ENCODE measurements at regions not wholly inside any gene's neighbourhood (a gene's known extent, or its start where the extent isn't known, plus 50 kb on each side); places are given as distances from the start of the nearest gene placed in this dataset.

DNA sequence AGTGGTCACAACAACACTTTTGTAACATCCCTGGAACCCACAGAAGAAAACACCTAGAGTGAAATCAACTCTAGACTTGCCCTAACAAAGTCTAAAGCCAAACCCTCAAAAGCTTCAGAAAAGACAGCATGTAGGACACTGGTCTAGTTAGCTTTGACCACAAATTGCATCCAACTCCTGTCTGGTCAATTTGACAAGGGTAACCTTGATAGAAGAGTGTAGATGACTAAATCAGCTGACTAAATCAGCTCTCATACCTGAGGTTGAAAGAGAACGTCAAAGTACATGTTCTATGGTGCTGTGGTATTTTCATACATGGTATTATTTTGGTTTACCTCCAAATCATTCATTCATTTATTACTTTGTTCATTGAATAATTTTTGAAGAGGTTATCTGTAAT is 272.8 kb downstream of the KLF5 start:
- 90% methylated on average over 1 of the region's 1 CpG for WGBS
- no peak for DNase-seq
- H3K4me1 ChIP-seq (ENCODE audit: control insufficient read depth, insufficient read depth, low read length) = no peaks in the 10 kb centered on the region
- H3K27me3 ChIP-seq (ENCODE audit: control insufficient read depth, insufficient read depth) = no peaks in the 10 kb centered on the region
- no peak for ATAC-seq
- intact Hi-C loops (cut with DNase I) = no loop called here
- H3K27ac ChIP-seq (ENCODE audit: low read length) = no peak overlapping the region
- no peak overlapping the region for H3K4me3 ChIP-seq (ENCODE audit: low read length)
- no peaks in the 10 kb centered on the region for H3K9me3 ChIP-seq (ENCODE audit: control insufficient read depth, low read length)

DNA sequence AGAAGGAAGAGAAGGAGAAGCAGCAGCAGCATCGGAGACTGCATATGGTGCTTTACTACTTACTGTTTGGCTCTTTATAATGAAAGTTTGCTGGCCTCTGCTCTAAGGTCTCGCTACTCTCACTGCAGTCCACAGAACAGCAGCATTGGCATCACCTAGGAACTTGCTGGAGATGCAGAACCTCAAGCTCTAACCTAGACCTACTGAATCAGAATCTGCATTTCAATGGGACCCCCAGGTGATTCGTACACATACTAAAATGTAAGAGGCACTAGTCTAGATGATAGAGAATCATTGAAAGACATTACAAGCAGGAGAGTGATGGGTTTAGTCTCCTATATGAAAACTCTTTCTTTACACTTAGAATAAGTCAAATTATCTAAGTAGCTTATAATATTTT is 270.6 kb downstream of the KLF5 start:
- intact Hi-C loops (cut with DNase I) = no loop called here
- ATAC-seq (no peak), DNase-seq (no peak)
- Histone ChIP-seq H3K27ac (ENCODE audit: low read length) (no peak overlapping the region), H3K9me3 (ENCODE audit: control insufficient read depth, low read length) (no peaks in the 10 kb centered on the region), H3K4me3 (ENCODE audit: low read length) (no peak overlapping the region), H3K27me3 (ENCODE audit: control insufficient read depth, insufficient read depth) (no peaks in the 10 kb centered on the region), H3K4me1 (ENCODE audit: control insufficient read depth, insufficient read depth, low read length) (no peaks in the 10 kb centered on the region)
- WGBS = 79% methylated on average over 3 of the region's 3 CpGs

DNA sequence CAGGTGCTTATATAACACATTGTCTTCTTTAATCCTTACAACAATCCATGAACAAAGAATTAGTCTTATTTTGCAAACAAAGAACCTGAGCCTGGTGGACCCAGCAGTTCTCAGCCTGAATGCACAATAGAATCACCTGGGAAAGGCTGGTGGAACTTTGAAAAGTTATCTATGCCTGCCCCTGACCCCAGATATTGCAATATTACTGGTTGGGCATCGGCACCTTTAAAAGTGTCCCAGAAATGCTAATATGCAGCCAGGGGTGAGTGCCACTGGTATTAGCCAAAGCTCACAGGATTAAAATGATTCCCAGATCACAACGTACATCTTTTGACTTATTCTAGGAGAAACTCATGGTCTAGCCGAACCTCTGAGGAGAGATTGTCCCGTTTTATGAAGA is 268.8 kb downstream of the KLF5 start:
- ATAC-seq = no peak
- Histone ChIP-seq H3K4me3 (ENCODE audit: low read length) (no peak overlapping the region), H3K4me1 (ENCODE audit: control insufficient read depth, insufficient read depth, low read length) (no peaks in the 10 kb centered on the region), H3K27me3 (ENCODE audit: control insufficient read depth, insufficient read depth) (no peaks in the 10 kb centered on the region), H3K27ac (ENCODE audit: low read length) (no peak overlapping the region), H3K9me3 (ENCODE audit: control insufficient read depth, low read length) (no peaks in the 10 kb centered on the region)
- intact Hi-C loops (cut with DNase I) = no loop called here
- no peak for DNase-seq
- WGBS = 84% methylated on average over 4 of the region's 4 CpGs

DNA sequence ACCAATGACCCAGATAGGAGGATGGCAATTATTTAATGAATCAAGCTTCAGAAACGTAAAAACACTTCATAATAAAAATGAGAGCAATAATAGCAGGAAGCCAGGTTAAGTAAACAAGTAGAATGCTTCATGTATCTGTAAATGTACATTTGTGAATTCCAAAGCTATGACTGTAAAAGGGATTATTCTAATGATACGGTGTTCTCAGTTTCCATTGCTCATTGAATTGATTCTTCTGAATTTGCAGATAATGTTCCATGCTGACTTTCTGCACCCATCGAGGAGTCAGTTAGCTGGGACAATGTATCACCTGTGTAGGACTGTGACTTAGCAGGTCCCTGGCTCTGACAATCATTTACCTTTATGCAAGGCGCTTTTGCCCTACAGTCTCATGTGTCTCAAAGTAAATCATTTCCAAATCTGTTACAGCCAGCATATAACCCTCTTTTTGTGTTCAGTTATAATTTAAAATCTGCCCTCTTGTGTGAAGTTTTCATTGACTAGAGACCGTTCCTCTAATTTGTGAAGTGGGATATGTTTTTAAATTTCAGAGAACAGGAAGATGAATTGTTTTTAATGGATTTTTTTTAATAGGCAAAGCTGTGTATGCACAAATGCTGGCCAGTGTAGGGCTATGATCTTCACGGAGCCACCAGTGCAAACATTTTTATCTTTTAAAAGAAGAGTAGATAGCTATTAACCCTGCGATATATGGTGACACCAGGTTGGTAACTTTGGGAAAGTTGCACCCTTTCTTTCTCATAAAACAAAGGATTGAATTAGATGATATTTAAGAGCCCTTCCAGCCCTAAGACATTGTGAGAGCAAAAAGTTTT is 267.1 kb downstream of the KLF5 start:
- Histone ChIP-seq H3K4me1 (ENCODE audit: control insufficient read depth, insufficient read depth, low read length) (no peaks in the 10 kb centered on the region), H3K4me3 (ENCODE audit: low read length) (no peak overlapping the region), H3K27ac (ENCODE audit: low read length) (no peak overlapping the region), H3K27me3 (ENCODE audit: control insufficient read depth, insufficient read depth) (no peaks in the 10 kb centered on the region), H3K9me3 (ENCODE audit: control insufficient read depth, low read length) (no peaks in the 10 kb centered on the region)
- intact Hi-C loops (cut with DNase I) = no loop called here
- no peak for ATAC-seq
- no peak for DNase-seq
- 71% methylated on average over 7 of the region's 7 CpGs for WGBS

DNA sequence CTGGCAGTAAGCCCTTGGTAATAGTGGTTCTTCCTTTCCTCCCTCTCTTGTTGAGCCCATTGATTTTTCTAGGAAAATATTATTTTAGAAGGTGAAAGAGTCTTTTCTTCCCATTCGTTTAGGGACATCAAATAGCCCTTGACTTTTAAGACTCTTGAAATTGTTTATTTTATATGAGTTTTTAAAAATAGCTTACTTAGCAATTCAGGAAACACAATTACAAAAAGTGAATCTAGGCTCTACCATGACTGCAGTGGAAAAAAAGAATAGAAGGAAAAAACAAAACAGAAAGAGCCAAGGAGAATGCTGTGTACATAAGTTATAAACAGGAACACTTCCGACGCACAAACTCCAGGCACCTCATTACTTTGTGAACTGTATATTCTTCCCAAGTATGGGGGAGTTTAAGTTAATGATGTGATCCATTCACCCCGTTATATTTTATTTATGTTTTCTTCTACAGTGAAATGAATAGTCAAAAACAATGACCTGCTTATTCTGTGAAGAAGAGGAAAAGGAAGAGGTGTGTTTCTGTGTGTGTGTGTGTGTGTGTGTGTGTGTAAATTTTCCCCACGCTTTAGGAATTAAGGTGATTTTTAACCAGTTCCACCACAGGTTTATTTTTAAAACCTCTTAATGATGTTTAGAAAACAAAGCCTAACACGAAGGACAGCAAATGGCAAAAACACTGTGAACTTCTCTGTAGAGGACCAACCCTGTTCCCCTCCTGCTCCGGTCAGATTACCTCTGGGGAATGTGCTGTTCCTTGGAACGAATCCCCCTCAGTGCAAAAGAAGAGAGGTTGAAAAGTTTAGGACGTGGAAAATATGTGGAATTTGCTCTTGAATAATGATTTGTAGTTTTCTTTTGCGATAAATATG is 266.3 kb downstream of the KLF5 start:
- ATAC-seq (no peak), DNase-seq (no peak)
- intact Hi-C loops (cut with DNase I) = no loop called here
- H3K9me3 ChIP-seq (ENCODE audit: control insufficient read depth, low read length) = no peaks in the 10 kb centered on the region
- H3K4me1 ChIP-seq (ENCODE audit: control insufficient read depth, insufficient read depth, low read length) = no peaks in the 10 kb centered on the region
- no peak overlapping the region for H3K27ac ChIP-seq (ENCODE audit: low read length)
- H3K27me3 ChIP-seq (ENCODE audit: control insufficient read depth, insufficient read depth) = no peaks in the 10 kb centered on the region
- H3K4me3 ChIP-seq (ENCODE audit: low read length) = no peak overlapping the region
- 63% methylated on average over 10 of the region's 10 CpGs for WGBS

DNA sequence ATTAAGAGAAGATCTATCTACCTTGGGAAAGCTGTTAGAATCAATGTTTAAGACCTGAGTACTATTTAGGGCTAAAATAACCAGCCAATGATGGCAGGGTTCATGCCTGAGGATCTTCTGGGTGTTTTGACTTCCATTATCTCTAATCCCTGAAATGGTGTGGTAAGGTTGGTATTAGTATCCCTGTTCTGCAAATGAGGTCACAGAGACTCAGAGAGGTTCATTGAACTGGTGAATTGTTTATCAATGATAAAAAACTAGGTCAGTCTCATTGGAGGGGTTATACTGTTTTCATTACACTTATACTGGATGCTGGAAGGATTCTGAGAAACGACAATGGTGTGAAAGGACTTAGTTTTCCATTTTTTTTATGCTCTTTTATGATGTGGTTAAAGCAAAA is 264.8 kb downstream of the KLF5 start:
- WGBS = 69% methylated on average over 1 of the region's 1 CpG
- H3K4me3 ChIP-seq (ENCODE audit: low read length) = no peak overlapping the region
- ATAC-seq = no peak
- H3K9me3 ChIP-seq (ENCODE audit: control insufficient read depth, low read length) = no peaks in the 10 kb centered on the region
- no peak overlapping the region for H3K27ac ChIP-seq (ENCODE audit: low read length)
- DNase-seq = no peak
- H3K27me3 ChIP-seq (ENCODE audit: control insufficient read depth, insufficient read depth) = no peaks in the 10 kb centered on the region
- intact Hi-C loops (cut with DNase I) = no loop called here
- no peaks in the 10 kb centered on the region for H3K4me1 ChIP-seq (ENCODE audit: control insufficient read depth, insufficient read depth, low read length)

DNA sequence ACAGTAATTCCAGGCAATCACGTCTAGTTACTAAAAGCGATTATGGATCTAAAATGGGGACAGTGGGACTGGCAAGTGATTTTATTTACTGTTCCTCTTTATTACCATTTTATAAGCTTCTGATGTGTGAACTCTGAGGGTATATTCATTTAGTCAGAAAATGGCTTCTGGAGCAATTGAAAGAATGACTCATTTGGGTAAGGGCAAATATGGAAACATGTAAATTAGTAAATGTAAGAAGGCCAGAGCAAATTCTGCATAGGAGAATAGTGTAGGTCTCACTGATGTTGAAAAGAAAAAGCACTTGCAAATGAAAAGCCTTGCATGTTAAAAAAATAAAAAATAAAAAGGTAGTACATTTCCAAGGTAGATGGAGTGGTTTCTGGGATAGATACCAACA is 262.2 kb downstream of the KLF5 start:
- no peak for DNase-seq
- intact Hi-C loops (cut with DNase I) = no loop called here
- 84% methylated on average over 2 of the region's 2 CpGs for WGBS
- no peak for ATAC-seq
- Histone ChIP-seq H3K4me1 (ENCODE audit: control insufficient read depth, insufficient read depth, low read length) (no peaks in the 10 kb centered on the region), H3K4me3 (ENCODE audit: low read length) (no peak overlapping the region), H3K27ac (ENCODE audit: low read length) (no peak overlapping the region), H3K9me3 (ENCODE audit: control insufficient read depth, low read length) (no peaks in the 10 kb centered on the region), H3K27me3 (ENCODE audit: control insufficient read depth, insufficient read depth) (no peaks in the 10 kb centered on the region)

DNA sequence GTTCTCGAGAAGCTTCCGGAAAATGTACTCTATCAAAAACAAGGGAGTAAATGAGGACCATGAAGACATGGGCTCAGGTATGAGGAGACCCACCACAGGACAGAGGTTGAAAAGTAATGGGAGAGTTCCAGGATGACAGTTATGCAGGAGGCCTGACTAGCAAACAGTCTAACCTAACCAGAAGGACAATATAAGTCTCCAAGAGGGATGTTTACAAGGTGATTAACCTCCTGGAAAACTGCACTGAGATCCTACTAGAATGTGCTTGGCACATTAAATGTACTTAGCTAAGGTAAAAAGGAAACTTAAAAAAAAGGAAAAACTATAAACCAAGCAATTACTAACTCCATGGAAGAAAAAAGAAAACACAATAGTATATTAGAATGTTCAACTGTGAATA is 258.3 kb downstream of the KLF5 start:
- Histone ChIP-seq H3K4me3 (ENCODE audit: low read length) (no peak overlapping the region), H3K9me3 (ENCODE audit: control insufficient read depth, low read length) (no peaks in the 10 kb centered on the region), H3K4me1 (ENCODE audit: control insufficient read depth, insufficient read depth, low read length) (no peaks in the 10 kb centered on the region), H3K27ac (ENCODE audit: low read length) (no peak overlapping the region), H3K27me3 (ENCODE audit: control insufficient read depth, insufficient read depth) (no peaks in the 10 kb centered on the region)
- ATAC-seq = no peak
- 95% methylated on average over 2 of the region's 2 CpGs for WGBS
- intact Hi-C loops (cut with DNase I) = no loop called here
- DNase-seq = no peak

DNA sequence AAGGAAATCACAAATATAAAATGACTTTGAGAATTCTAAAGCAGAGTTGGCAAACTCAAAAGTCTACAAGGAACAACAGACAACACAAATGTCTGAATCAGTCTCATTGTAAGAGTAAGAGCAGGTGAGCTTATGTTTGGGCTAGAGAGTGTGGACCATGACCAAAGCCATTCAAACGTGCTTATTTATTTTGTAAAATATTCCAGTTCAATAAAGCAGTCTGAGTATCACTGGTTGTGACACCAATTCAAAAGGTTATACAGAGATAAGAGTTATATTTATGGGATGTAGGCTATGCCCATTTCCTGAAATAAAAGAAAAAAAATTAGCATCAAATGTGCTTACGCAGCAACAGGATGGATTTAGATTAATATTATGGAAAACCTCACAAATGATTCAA is 251.6 kb downstream of the KLF5 start:
- intact Hi-C loops (cut with DNase I) = no loop called here
- ATAC-seq (no peak), DNase-seq (no peak)
- Histone ChIP-seq H3K27ac (ENCODE audit: low read length) (no peak overlapping the region), H3K4me3 (ENCODE audit: low read length) (no peak overlapping the region), H3K27me3 (ENCODE audit: control insufficient read depth, insufficient read depth) (no peaks in the 10 kb centered on the region), H3K4me1 (ENCODE audit: control insufficient read depth, insufficient read depth, low read length) (no peaks in the 10 kb centered on the region), H3K9me3 (ENCODE audit: control insufficient read depth, low read length) (no peaks in the 10 kb centered on the region)
- WGBS = 84% methylated on average over 2 of the region's 2 CpGs

DNA sequence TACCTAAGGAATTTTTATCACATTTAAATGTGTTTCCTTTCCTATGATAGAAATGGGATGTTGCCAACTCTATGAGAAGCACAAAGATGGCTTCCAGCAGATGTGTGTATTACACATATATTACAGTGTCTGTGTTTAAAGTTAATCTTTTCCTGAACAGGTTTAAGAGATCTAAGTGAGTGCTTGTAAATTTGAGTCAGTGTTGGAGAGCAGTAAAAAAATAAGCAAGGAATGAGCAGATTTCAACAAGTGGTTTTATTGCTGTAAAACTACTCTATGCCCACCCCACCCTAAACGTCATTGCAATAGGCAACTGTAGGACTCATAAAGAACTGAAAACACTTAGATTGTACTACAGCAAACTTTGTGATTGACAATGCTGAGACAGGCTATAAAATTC is 248.7 kb downstream of the KLF5 start:
- no peaks in the 10 kb centered on the region for H3K27me3 ChIP-seq (ENCODE audit: control insufficient read depth, insufficient read depth)
- no peak overlapping the region for H3K27ac ChIP-seq (ENCODE audit: low read length)
- WGBS = 92% methylated on average over 1 of the region's 1 CpG
- H3K4me3 ChIP-seq (ENCODE audit: low read length) = no peak overlapping the region
- no peaks in the 10 kb centered on the region for H3K9me3 ChIP-seq (ENCODE audit: control insufficient read depth, low read length)
- DNase-seq = no peak
- intact Hi-C loops (cut with DNase I) = no loop called here
- no peaks in the 10 kb centered on the region for H3K4me1 ChIP-seq (ENCODE audit: control insufficient read depth, insufficient read depth, low read length)
- no peak for ATAC-seq

DNA sequence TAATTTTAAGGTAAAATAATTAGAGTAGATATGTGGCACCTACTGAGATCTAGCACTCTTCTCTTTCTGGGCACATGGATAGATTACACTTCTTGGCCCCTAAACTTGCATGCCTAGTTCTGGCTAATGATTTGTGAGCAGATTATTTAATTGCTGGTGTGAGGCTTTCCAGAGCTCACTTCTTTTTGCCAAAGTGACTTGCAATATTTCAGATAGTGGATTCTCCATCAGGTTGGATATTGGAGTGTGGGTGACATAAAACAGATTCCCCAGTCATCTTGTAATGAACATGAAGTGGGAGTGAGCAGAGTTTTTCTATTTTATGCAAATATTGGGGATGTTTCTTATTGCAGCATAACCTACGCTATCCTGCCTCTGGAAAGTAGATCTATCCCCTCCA is 247.9 kb downstream of the KLF5 start:
- H3K9me3 ChIP-seq (ENCODE audit: control insufficient read depth, low read length) = no peaks in the 10 kb centered on the region
- H3K4me1 ChIP-seq (ENCODE audit: control insufficient read depth, insufficient read depth, low read length) = no peaks in the 10 kb centered on the region
- ATAC-seq = no peak
- H3K27ac ChIP-seq (ENCODE audit: low read length) = no peak overlapping the region
- WGBS = 84% methylated on average over 1 of the region's 1 CpG
- no peaks in the 10 kb centered on the region for H3K27me3 ChIP-seq (ENCODE audit: control insufficient read depth, insufficient read depth)
- H3K4me3 ChIP-seq (ENCODE audit: low read length) = no peak overlapping the region
- intact Hi-C loops (cut with DNase I) = no loop called here
- no peak for DNase-seq

Data from right cardiac atrium (tissue), 5 donors.